NCI-H2107 (cell line): ENCODE measurements at regions not wholly inside any gene's neighbourhood (a gene's known extent, or its start where the extent isn't known, plus 50 kb on each side); places are given as distances from the start of the nearest gene placed in this dataset.

Experiments used
- DNase-seq: peaks from one replicate; lab custom pipeline; 2025; lab: John Stamatoyannopoulos, UW

DNA sequence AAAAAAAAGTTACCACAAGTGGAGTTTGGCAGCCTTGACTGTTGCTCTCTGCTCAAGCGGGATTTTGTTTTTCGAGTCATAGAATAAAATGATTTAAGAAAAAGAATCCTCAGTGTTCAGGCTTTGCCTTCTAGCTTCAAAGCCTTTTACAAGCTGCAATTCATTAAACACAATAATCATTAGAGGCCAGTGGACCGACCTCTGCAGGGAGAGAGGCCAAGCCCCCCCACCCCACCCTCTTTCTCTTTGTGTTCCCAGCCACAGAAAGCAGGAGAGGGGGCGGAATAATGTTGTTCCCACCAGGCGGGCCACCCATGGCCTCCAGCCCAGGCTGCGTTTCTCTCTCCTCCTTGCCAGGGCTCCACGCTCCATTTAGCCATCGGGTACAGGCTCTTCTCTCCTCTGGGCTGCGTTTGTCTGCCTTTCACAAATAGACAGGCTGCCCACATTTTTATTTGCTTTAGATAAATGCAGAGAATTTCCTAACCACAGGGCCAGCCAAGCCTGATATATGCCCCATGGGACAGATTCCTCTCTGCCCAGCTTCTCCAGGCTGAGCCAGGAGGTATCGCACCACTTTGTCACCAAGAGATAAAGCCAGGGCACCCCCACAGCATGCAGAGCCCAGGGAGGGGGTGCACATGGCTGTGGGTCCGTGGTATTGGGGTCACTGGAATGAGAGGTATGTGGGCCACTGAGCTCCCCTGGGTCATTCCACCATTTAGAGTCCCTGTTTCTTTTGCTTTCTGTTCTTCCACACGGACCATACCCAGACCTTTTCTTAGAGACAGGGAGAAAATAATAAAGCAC, 318.8 kb downstream of the PIK3R1 start:
- DNase-seq, result peak; percentile 48

GRCh38 chr5:68534956-68535520, 319.5 kb downstream of the PIK3R1 start:
- no peak for DNase-seq

DNA sequence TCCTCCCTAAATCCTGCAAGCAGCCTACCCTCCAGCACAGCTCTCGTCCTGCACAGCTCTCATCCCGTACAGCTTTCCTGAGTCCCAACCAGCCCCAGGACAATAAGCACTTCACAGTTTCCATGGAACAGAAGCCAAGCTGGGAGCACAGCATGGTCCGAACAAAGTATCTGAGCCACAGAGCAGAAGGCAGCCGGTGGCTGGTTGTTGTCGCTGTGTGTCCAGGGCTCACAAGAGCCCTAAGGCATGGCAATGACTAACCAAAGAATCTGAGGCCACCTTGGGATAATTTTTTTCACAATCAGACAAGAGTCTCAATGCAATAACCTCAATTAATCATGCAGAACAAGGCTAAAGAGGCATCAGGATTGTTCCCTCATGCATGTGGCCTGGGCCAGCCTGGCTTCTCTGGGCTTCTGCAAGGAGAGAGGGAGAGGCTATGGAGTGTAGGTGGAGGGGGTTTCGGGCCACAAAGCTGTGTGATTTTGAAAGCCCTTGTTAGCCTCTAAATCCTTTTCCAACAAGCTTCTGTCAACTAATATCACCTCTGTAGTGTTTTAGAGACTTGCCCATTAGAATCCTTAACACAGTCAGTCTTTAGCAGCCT, 323.4 kb downstream of the PIK3R1 start:
- DNase-seq, result no peak

GRCh38 chr5:68540798-68541590, 325.4 kb downstream of the PIK3R1 start:
- no peak for DNase-seq

- DNase-seq, result no peak
These were observed 326.7 kb downstream of the PIK3R1 start for GRCh38 chr5:68542207-68542606.

GRCh38 chr5:68543212-68543611, 327.7 kb downstream of the PIK3R1 start:
- no peak for DNase-seq

DNA sequence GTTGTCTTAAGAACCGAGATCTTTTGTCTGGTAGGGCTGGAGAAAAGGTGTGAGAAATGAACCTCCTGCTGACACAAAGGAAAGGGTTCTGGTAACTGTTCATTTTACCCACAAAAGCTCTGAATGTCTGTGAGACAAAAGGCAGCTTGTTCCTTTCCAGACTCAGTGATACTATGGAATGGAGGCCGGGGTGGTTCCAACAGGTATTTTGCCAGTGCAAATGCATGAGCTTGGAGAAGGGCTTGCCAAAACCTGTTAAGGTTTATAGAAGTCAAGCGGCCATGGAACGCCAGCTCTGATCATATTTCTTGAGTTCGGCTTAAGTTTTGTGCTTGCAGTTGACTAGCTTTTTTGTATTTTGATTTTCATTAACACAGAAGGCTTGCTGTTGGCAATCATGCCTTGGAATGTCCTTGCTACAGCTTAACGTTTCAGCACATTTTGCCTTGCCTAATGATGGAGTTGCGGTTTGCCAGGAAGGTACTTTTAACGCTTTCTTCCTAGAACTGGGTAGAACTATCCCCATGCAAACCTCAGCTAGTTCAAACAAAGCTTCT, 328.6 kb downstream of the PIK3R1 start:
- DNase-seq, result no peak

GRCh38 chr5:68544648-68545552, 329.3 kb downstream of the PIK3R1 start:
- no peak for DNase-seq

- no peak for DNase-seq
These were observed 330.2 kb downstream of the PIK3R1 start for GRCh38 chr5:68545636-68546295.

- DNase-seq, result no peak
These were observed 331.5 kb downstream of the PIK3R1 start for GRCh38 chr5:68547056-68547455.

DNA sequence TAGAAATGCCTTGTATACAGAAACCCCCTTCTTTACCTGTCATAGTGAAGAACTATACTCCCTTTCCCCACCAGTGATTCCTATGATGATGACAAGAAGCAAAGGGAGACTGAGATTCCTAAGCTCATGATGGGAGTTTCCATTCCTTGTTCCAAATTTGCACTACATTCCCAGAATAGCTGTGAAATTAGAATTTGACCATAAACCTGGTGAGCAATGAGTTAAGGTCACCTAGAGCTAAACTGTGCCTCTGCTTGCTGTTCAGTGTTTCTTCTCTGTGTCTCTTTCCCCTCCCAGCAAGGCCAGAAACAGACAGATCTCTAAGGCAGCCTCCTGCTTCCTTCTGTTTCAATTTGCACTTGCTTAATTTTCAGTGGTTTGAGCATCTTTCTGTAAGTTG, 332.1 kb downstream of the PIK3R1 start:
- DNase-seq, result no peak

DNA sequence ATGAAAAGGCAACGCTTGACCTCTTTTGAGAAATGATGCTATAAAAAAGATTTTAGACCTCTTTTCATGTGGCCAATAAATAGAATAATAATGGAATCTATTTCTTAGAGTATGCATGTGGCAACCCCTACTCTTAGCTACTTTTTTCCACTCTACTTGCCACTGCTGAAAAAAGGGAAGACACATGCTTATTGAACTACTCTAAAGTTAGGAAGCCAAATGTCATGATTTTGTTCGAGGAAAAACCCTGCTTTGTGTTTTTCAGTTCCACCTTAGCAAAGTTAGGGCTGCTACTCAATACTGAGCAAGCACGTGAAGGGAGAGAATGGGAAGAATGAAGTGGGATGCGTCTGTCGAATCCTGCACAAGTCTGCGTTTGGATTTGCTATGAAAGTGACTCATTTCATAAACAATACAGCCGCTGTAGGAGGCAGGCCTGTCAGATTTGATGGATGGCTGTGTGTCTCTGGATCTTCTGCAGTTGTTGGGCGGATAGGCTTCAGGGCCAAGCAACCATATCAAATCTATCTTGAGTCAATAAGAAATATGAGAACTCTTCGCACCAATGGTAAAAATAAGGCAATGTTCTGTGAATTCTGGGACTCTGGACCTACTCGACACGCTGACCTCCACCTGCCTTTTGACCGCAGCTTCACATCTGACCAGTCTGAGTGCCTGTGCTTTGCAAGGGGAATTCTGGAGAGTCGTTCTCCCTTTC, 333.6 kb downstream of the PIK3R1 start:
- DNase-seq, result no peak

DNA sequence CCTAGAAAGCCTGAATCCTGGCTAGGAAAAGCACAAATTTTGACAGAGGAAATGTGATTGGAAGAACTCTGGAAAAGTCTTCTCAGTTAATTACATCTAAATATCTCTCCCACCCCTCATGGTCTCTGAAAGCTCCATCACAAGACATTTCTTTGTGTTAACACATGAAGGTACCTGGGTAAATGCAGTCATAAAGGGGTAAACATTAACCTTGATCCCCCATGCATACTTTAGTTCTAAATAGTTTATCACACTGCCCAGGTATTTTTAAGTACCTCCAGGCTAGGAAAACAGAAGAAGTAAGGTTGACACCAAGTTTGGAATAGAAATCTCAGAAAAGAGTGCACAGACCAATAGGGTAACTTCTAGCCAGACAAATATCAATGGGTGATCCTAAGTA, 334.5 kb downstream of the PIK3R1 start:
- no peak for DNase-seq

DNA sequence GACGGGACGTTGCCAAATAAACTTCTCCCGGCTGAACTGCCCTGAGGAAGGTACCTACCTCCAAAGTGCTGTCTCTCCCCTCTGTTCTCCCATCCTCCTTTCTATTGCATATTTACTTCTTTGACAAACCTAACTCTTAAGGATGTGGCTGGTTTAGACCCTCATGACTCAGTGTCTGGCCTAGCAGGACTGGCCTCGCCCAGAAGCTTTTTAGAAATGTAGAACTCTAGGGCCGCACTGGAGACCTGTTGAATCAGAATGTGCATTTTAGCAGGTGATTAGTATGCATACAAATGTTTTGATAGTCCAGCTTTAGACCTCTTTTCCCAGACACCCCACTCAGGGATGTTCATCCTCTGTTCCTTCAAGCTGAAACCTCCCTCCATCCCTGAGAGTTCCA, 335.9 kb downstream of the PIK3R1 start:
- DNase-seq, result no peak

- DNase-seq, result no peak
These were observed 339.2 kb downstream of the PIK3R1 start for GRCh38 chr5:68554571-68555279.

- no peak for DNase-seq
These were observed 340.5 kb downstream of the PIK3R1 start for GRCh38 chr5:68555907-68556681.

DNA sequence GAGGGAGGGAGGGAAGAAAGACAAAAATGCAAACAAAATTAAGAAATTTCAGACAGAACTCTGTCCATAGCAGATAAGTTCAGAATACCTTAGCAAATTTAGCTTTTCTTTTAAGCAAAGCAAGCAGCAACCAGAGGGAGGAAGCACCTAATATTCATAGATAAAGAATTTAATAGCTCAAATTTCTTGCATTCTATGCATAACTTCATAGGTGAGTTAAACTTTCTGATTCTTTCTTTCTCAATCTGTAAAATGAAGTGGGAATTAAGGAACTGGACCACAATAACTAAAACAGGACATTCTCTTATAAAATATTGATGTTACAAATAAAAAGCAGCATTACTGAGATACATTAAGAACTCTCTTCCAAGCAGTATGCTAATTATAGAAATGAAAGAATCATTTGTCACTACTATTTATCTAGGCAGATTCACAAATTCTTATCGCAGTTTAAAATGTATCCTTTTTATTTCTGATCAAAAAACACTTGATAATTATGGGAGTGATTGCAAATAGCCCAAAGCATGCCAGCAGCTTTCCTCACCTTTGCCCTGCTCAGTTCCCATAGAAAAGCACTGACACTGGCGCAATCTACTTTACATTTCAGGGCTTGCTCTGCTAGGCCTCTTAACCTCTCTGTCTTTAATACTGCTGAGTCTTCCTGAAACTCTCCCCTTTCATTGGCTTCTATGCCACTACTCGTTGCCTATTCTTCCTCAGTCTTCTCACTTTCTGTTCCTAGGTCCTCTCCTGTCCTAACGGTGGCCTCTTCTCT, 341.8 kb downstream of the PIK3R1 start:
- no peak for DNase-seq

GRCh38 chr5:68562308-68562707, 346.8 kb downstream of the PIK3R1 start:
- DNase-seq, result no peak
